CD4-positive, alpha-beta T cell treated with Interleukin-6 for 4 hours (primary cell): ENCODE measurements at regions not wholly inside any gene's neighbourhood (a gene's known extent, or its start where the extent isn't known, plus 50 kb on each side); places are given as distances from the start of the nearest gene placed in this dataset.

Experiments used
- DNase-seq: peaks from one replicate; pipeline ENCODE4 v3.0.0-alpha.2; 2020; ENCODE audit warnings: mixed read lengths

DNA sequence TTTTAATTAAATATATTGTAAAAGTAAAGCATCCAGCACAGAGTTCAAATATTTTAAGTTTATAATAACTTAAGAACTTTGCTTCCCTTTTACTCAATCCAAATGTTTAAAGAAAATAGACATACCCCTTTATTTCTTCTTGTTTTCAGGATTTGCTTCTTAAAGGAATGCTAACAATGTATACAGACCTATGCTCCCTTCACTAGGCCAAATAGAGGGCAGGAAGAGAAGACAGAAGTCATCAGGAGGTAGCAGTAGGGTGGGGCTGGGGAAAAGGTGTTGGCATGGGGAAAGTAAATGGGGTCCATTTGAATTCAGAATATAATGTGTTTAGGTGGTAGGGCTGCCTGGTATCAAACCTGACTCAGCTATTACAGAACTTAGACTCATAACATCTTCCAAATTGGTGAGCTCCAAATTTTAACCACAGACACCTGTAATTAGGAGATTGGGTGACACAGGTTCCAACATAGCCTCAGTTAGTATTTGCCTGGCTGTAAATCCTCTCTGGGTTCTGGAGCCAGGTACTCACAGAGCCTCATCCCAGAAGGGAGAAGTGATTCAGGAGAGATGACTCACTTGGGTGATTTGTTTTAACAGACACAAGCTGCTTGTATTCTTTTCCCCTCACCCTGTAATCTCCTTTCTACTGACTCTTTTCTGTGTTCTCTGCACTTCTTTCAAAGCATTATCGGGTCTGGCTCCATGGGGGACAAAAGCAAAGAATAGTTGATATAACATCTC lies 60.1 kb upstream of the DUSP10 start:
- DNase-seq = no peak

DNA sequence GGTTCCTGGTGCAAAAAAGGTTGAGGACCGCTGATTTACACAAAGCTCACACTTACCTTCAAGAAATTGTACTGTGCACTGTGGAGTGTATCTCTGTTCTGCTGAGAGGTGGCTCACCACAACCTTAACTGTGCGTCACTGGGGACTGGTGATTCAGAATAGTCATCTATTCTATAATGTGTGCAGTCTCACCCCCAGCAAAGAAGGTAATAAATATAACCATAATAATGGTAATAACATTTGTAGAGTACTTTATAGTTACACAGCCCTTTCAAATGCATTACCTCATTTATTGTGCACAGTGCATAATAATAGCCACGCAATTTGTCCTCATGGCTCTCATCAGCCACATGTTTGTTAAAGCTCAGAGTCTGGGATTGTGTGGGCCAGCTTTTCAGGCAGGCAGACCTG lies 59.4 kb upstream of the DUSP10 start:
- DNase-seq = no peak

DNA sequence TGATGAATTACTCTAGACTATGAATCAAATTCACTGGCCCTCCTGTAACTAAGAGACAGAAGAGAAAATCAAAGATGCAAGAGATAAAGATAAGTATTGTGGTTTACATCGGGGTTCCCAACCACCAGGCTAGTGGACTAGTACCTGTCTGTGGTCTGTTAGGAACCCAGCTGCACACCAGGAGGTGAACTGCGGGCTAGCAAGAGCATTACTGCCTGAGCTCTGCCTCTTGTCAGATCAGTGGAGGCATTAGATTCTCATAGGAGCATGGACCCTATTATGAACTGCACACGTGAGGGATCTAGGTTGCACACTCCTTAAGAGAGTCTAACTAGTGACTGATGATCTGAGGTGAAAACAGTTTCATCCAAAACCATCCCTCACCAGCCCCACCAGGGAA lies 58.9 kb upstream of the DUSP10 start:
- DNase-seq = no peak

DNA sequence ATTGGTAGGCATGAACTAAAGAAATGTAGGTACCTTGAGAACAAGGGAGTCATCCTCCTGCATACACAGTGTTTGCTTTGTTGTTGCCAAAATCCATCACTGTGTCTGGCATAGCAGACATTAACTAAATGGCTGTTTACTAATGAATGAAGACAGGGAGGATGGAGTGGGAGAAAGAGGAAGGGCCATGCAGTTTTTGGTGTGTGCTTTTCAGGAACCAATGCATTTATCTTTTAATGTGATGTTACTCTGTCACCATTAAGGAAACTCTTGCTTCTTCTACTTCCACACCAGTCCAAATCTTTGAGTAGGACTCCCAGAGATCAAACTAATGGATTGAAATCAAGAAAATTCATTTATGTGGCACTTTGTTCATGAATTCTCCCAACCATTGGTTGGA lies 55.6 kb upstream of the DUSP10 start:
- DNase-seq = no peak

DNA sequence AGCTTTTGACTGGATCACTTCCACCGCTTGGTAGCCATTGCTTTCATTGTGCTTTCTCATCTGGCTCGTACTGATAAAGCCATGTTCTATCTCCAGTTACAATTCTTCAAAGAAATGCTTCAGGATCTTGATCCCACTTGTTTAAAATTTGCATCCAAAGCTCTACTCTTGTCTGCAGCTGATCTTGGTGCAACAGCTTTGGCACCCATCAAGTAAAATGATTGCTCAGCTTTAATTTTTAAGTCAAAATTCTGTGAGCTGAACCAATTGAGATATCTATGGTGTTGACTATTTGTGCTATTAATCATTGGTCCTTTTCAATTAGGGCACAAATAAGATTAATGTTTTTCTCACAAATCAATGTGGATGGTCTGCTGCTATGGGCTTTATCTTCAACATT lies 54.8 kb upstream of the DUSP10 start:
- DNase-seq = no peak

DNA sequence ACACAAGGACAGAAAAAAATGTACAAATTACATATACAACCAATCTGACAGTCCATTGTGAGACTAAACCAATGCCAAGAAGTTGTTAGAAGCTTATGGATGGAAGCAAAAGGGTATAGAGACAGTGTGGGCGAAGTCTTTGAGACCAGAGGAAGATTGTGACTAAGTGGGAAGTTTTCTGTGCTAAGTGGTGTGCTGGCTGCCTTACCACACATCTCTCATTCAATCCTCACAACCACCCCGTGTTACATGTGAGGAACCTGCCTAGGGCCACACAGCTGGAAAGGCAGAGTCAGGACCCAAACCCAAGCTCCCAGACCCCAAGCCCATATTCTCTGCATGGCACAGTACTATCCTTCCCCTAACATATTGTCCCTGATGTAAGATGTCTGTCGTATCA lies 53.5 kb upstream of the DUSP10 start:
- no peak for DNase-seq

DNA sequence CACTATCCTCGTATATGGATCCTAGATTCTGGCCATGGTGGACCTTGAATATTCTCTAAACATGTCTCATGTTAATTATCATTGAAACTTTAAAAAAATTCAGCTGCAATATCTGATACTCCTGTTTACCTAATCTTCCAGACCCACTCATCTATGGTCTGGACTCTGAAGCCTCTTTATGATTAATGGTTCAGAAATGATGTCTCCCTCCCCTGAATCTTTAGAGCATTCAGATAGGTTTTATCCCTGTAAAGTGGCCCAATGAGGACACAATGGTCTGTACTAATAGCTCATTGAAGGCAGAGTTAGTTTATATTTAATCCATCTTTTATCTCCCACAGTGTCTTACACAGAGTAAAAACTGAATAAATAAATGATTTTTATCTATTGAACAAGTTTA lies 53.0 kb upstream of the DUSP10 start:
- no peak for DNase-seq

DNA sequence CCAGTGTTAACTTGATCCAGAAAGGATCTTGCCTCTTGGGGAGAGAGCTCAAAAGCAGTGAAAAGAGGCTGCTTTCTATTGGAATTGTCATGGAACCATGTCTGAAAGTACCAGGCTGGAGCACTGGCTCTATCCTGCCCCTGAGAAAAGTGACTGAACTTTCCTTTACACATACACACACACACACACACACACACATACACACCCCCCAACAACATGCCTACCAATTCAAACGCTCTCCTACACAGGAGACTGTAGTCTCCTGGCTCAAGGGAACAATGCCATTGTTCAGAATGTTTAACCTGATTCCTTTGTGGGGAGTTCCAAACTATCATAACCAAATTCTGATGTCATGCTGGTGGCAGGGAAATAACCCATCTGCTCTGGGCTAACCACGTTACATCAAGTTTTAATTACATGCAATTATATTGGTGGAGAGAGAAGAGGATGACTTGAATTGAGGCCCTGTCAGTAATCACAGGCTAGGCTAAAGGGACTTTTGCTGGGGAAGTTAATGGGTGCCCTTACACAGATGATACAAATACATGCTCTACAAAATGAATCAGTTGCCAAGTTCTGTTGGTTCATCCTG lies 52.3 kb upstream of the DUSP10 start:
- DNase-seq = no peak

DNA sequence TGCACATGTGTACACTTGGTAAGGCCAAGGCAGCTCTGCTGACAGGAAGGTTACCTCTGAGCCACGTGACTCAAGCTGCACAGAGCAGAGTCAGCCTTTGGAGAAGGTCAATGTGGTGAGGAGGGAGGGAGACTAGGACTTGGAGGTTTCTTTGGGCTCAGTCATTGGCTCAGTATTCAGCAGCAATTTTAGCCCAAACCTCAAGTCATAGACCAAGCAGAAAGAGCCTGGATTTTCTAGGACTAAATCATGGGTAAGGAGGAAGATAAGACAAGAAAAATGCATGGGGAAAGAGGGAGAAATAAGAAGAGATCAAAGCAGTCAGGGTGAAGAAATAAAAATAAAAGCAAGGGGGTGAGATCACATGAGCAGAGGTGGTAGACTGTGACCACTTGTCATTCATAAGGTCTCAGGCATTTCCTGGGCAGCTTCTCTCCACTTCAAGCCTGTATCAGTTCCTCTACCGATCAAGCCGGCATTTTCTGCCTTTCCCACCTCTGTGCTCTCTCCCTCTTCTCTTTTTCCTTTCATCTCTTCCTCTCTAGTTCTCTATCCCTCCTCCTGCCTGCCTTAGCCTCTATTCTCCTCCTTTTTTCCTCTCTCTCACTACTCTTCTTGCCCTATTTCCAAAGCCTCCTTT lies 51.7 kb upstream of the DUSP10 start:
- no peak for DNase-seq

DNA sequence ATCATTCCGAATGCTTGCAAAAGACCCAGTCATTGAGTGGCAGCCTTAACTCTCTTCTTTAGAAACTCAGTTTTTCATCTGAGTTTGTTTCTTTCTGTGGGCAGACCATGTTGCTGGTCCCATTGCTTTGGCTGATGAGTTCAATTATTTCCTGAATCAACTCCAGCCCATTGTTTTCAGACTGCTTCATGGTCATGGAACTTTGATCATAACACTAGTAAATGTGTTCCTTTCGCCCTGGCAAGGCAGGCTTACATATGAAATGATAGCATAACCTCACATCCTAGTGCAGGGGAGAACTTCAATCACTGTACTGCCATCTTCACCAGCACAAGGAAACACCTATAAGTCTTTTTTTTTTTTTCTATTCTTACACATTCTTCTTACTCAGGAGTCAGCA lies 50.0 kb upstream of the DUSP10 start:
- no peak for DNase-seq
